Spleen (tissue), 11 donors: ENCODE measurements at regions not wholly inside any gene's neighbourhood (a gene's known extent, or its start where the extent isn't known, plus 50 kb on each side); places are given as distances from the start of the nearest gene placed in this dataset.

Source experiments
- DNase-seq: peaks from one replicate; pipeline ENCODE4 v3.0.0-alpha.2; 2020
- H3K27ac ChIP-seq, 8 donors: fragments of 200-600 bp; sonication (generic) in 7 of 8; 1 replicate in 4 of 8; 2 replicates in 4 of 8; pipeline versions ENCODE4 v1.5.0 to v1.8.0; 2016 to 2021; ENCODE audit warnings: inconsistent platforms in 4 of 8, mild to moderate bottlenecking in 4 of 8, moderate library complexity in 1 of 8
- H3K27me3 ChIP-seq, 7 donors: fragments of 200-600 bp; sonication (generic) in 6 of 7; replicated peaks in 1 of 7; 1 replicate in 4 of 7; 2 replicates in 3 of 7; pipeline versions ENCODE4 v1.5.0 to v1.8.0; 2016 to 2021; ENCODE audit warnings: inconsistent platforms in 3 of 7, mild to moderate bottlenecking in 1 of 7
- H3K36me3 ChIP-seq, 6 donors: fragments of 200-600 bp; sonication (generic) in 5 of 6; 1 replicate in 4 of 6; 2 replicates in 2 of 6; pipeline versions ENCODE4 v1.5.0 to v1.8.0; 2016 to 2021; ENCODE audit warnings: inconsistent platforms in 2 of 6
- H3K4me1 ChIP-seq, 6 donors: fragments of 200-600 bp; sonication (generic) in 5 of 6; 1 replicate in 3 of 6; 2 replicates in 3 of 6; pipeline versions ENCODE4 v1.5.0 to v1.8.0; 2016 to 2021; ENCODE audit warnings: inconsistent platforms in 3 of 6
- H3K4me3 ChIP-seq, 8 donors: fragments of 200-600 bp; sonication (generic) in 7 of 8; 1 replicate in 4 of 8; 2 replicates in 4 of 8; pipeline versions ENCODE4 v1.5.0 to v1.8.0; 2016 to 2021; ENCODE audit warnings: inconsistent platforms in 4 of 8, mild to moderate bottlenecking in 4 of 8, moderate library complexity in 2 of 8
- H3K9me3 ChIP-seq, 8 donors: fragments of 200-600 bp; sonication (generic) in 7 of 8; 1 replicate in 4 of 8; 2 replicates in 4 of 8; pipeline versions ENCODE4 v1.5.0 to v1.8.0; 2016 to 2021; ENCODE audit warnings: inconsistent platforms in 4 of 8
- POLR2A ChIP-seq, 3 donors: fragments of 450-650 bp; IDR thresholded peaks; one replicate each; pipeline ENCODE4 v1.5.1; 2017; ENCODE audit warnings: antibody characterized with exemption in 3 of 3, mild to moderate bottlenecking in 1 of 3
- POLR2AphosphoS5 ChIP-seq, 3 donors: sonication (generic); formaldehyde crosslinking; IDR thresholded peaks; one replicate each; pipeline ENCODE4 v1.5.1; 2017; ENCODE audit warnings: antibody characterized with exemption in 3 of 3
- WGBS, 5 donors: extraction: QIAGEN DNeasy Blood & Tissue Kit in 3 of 5; methylation state at CpG; one replicate each; pipeline versions ENCODE4 v1.1.5 to v1.1.7; 2013 to 2018; 5-methylcytosine and 5-hydroxymethylcytosine counted together
- intact Hi-C: fragments of 100-400 bp; cut with DNase I; formaldehyde crosslinking; loops from one replicate; pipeline ENCODE4 v1.15.0; 2023; ENCODE audit warnings: low total_unique reads
- TF ChIP-seq, protein P1 (sequence below), 11 experiments: fragments of 200-600 bp in 7 of 11; fragments of 450-650 bp in 4 of 11; sonication (generic) in 4 of 11; IDR thresholded peaks in 8 of 11; conservative IDR thresholded peaks in 3 of 11; 1 replicate in 7 of 11; 2 replicates in 4 of 11; pipeline versions ENCODE4 v1.4.0 to v1.8.0; 2016 to 2021; ENCODE audit warnings: antibody characterized with exemption in 11 of 11, inconsistent platforms in 4 of 11, mild to moderate bottlenecking in 1 of 11
- donor health status: healthy with polysubstance abuse.
- donor health status: DM: no; HTN: no; CAD: no; lungs with moderate emphysema.
- donor health status: DM: no; HTN: no; CAD: no.
- donor health status: Bipolar disorder and iron deficiency.
- donor health status: healthy.
- donor health status: DM: no; HTN: no; CAD: no.
- donor health status: DM: yes; HTN: yes; CAD: no.

DNA sequence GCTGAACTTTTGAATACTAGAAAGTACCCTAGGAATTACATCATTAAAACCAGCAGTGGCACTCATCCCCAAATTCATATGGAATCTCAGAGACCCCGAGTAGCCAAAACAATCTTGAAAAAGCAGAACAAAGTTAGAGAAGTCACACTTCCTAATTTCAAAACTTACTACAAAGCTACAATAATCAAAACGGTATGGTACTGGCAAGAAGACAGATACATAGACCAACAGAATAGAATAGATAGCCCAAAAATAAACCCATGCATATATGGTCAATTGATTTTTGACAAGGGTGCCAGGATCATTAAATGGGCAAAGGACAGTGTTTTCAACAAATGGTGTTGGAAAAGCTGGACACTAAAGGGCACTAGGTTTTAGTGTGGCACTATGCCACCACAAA is 176.0 kb upstream of the NDUFV2 start:
- intact Hi-C loops = no loop called here
- no peak for TF ChIP-seq POLR2A (IDR thresholded peaks at IDR 0.05)
- no peak for TF ChIP-seq POLR2AphosphoS5 (IDR thresholded peaks at IDR 0.05)
- TF ChIP-seq, protein P1, sequence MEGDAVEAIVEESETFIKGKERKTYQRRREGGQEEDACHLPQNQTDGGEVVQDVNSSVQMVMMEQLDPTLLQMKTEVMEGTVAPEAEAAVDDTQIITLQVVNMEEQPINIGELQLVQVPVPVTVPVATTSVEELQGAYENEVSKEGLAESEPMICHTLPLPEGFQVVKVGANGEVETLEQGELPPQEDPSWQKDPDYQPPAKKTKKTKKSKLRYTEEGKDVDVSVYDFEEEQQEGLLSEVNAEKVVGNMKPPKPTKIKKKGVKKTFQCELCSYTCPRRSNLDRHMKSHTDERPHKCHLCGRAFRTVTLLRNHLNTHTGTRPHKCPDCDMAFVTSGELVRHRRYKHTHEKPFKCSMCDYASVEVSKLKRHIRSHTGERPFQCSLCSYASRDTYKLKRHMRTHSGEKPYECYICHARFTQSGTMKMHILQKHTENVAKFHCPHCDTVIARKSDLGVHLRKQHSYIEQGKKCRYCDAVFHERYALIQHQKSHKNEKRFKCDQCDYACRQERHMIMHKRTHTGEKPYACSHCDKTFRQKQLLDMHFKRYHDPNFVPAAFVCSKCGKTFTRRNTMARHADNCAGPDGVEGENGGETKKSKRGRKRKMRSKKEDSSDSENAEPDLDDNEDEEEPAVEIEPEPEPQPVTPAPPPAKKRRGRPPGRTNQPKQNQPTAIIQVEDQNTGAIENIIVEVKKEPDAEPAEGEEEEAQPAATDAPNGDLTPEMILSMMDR (IDR thresholded peaks at IDR 0.05 in 8 of 11, conservative IDR thresholded peaks at IDR 0.05 in 3 of 11) = no peak
- WGBS, 5 donors = 76 to 95% (median 82%) methylated on average over 2 of the region's 2 CpGs
- Histone ChIP-seq H3K4me1 (no peaks in the 10 kb centered on the region), H3K27me3 (no peaks in the 10 kb centered on the region), H3K9me3 (peaks cover 0 to 49% (median 37%) of the 10 kb centered on the region in 8 donors), H3K36me3 (no peaks in the 10 kb centered on the region), H3K4me3 (no peak overlapping the region), H3K27ac (no peak overlapping the region)
- no peak for DNase-seq

DNA sequence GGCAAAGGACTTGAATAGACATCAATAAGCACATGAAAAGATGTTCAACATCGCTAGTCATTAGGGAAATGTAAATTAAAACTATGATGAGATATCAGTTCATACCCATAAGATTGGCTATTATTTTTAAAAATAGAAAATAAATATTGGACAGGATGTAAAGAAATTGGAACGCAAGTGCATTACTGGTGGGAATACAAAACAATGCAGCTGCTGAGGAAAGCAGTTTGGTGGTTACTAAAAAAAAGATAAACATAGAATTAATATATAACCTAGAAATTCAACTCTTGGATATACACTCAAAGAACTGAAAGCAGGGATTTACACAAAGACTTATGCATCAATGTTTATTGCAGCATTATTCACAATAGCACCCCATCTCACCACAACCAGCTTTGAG is 174.5 kb upstream of the NDUFV2 start:
- WGBS, 5 donors = 87 to 97% (median 93%) methylated on average over 2 of the region's 2 CpGs
- H3K27me3 ChIP-seq = no peaks in the 10 kb centered on the region
- DNase-seq = no peak
- intact Hi-C loops = no loop called here
- no peak overlapping the region for H3K27ac ChIP-seq
- TF ChIP-seq, protein P1 (IDR thresholded peaks at IDR 0.05 in 8 of 11, conservative IDR thresholded peaks at IDR 0.05 in 3 of 11) = no peak
- TF ChIP-seq POLR2AphosphoS5 (IDR thresholded peaks at IDR 0.05) = no peak
- TF ChIP-seq POLR2A (IDR thresholded peaks at IDR 0.05) = no peak
- peaks cover 0 to 49% (median 37%) of the 10 kb centered on the region in 8 donors for H3K9me3 ChIP-seq
- H3K4me3 ChIP-seq = no peak overlapping the region
- H3K36me3 ChIP-seq = no peaks in the 10 kb centered on the region
- H3K4me1 ChIP-seq = no peaks in the 10 kb centered on the region

DNA sequence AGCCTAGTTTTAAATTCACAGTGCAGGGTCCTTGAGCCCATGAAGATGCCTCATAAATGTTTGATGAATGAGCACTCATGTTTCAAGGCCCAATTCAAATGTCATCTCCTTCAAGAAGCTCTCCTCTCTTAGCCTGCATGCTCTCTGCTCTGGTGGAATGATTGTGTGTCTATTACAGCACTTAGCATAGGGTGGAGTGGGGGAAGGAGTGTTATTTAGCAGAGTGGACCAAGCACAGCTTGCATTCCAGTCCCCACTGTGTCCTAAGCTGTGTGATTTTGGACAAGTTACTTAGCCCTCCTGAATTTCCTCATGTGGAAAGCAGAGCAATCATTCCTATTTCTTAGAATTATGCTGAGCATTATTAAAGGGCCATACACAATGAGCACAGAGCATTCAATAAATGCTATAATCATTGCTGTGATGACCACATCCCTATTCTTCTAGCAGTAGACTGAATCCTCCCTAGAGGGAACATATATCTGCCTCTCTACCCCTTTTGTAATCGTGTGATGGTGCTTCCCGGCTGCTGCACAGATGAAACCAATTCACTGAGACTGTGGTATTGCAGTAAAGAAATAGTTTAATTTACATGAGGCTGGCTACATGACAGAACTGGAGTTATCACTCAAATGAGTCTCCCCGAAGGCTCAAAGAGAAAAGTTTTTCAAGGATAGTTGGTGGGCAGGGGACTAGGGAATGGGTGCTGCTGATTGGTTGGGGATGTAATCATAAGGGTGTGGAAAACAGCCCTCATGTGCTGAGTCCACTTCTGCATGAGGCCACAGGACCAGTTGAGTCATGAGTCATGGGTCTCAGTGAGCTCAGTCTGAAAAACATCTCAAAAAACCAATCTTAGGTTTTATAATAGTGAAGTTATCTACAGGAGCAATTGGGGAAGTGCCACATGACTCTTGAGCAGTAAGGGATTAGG is 173.4 kb upstream of the NDUFV2 start:
- no peaks in the 10 kb centered on the region for H3K27me3 ChIP-seq
- DNase-seq = no peak
- intact Hi-C loops = no loop called here
- no peaks in the 10 kb centered on the region for H3K4me1 ChIP-seq
- peaks cover 0 to 49% (median 37%) of the 10 kb centered on the region in 8 donors for H3K9me3 ChIP-seq
- H3K27ac ChIP-seq = no peak overlapping the region
- no peaks in the 10 kb centered on the region for H3K36me3 ChIP-seq
- WGBS, 5 donors = 87 to 94% (median 90%) methylated on average over 3 of the region's 3 CpGs
- H3K4me3 ChIP-seq = no peak overlapping the region
- TF ChIP-seq, protein P1 (IDR thresholded peaks at IDR 0.05 in 8 of 11, conservative IDR thresholded peaks at IDR 0.05 in 3 of 11) = no peak
- no peak for TF ChIP-seq POLR2AphosphoS5 (IDR thresholded peaks at IDR 0.05)

DNA sequence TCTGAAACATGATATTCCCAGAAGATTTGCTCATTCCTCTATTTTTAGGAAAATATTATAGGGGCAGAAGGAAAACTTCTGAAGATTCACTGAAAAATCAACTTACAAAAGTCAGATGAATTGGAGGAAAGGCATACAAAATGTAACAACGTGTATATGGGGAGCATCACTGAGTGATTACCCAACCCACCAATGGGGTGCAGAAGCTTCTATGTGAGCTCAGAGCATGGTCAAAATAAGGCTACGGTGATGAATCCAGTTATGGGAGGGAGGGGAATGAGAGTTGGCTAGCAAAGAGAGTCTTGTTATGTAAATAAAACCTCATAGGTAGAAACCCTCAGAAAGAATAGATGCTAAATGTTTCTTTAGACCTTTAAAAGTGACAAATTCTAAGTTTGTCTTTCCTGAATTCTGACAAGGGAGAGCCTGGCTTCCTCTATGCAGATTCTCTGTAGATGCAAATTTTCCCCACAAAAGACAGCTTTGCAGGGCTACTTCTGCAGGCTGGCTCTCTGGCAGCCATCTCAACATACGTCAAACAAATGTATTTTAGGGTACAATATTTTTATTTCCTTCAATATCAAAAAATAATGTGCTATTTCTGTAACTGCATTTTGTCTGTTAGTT is 171.4 kb upstream of the NDUFV2 start:
- H3K27me3 ChIP-seq = no peaks in the 10 kb centered on the region
- no peak for DNase-seq
- no peaks in the 10 kb centered on the region for H3K36me3 ChIP-seq
- intact Hi-C loops = no loop called here
- no peaks in the 10 kb centered on the region for H3K4me1 ChIP-seq
- peaks cover 0 to 41% (median 32%) of the 10 kb centered on the region in 8 donors for H3K9me3 ChIP-seq
- H3K27ac ChIP-seq = no peak overlapping the region
- no peak for TF ChIP-seq POLR2AphosphoS5 (IDR thresholded peaks at IDR 0.05)
- TF ChIP-seq, protein P1 (IDR thresholded peaks at IDR 0.05 in 8 of 11, conservative IDR thresholded peaks at IDR 0.05 in 3 of 11) = no peak
- TF ChIP-seq POLR2A (IDR thresholded peaks at IDR 0.05) = no peak
- H3K4me3 ChIP-seq = no peak overlapping the region
- WGBS, 5 donors = 32 to 46% (median 40%) methylated on average over 3 of the region's 3 CpGs
